ENCODE measurements at regions not wholly inside any gene's neighbourhood (a gene's known extent, or its start where the extent isn't known, plus 50 kb on each side); places are given as distances from the start of the nearest gene placed in this dataset.

- TF ChIP-seq TCF7L2 (IDR thresholded peaks at IDR 0.05; ENCODE audit: low read depth, low read length): no peak
- TF ChIP-seq POLR2AphosphoS5 (IDR thresholded peaks at IDR 0.05; ENCODE audit: low read depth, low read length): no peak
- TF ChIP-seq CTCF (IDR thresholded peaks at IDR 0.05): no peak
- TF ChIP-seq, protein P1, sequence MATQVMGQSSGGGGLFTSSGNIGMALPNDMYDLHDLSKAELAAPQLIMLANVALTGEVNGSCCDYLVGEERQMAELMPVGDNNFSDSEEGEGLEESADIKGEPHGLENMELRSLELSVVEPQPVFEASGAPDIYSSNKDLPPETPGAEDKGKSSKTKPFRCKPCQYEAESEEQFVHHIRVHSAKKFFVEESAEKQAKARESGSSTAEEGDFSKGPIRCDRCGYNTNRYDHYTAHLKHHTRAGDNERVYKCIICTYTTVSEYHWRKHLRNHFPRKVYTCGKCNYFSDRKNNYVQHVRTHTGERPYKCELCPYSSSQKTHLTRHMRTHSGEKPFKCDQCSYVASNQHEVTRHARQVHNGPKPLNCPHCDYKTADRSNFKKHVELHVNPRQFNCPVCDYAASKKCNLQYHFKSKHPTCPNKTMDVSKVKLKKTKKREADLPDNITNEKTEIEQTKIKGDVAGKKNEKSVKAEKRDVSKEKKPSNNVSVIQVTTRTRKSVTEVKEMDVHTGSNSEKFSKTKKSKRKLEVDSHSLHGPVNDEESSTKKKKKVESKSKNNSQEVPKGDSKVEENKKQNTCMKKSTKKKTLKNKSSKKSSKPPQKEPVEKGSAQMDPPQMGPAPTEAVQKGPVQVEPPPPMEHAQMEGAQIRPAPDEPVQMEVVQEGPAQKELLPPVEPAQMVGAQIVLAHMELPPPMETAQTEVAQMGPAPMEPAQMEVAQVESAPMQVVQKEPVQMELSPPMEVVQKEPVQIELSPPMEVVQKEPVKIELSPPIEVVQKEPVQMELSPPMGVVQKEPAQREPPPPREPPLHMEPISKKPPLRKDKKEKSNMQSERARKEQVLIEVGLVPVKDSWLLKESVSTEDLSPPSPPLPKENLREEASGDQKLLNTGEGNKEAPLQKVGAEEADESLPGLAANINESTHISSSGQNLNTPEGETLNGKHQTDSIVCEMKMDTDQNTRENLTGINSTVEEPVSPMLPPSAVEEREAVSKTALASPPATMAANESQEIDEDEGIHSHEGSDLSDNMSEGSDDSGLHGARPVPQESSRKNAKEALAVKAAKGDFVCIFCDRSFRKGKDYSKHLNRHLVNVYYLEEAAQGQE (IDR thresholded peaks at IDR 0.05; ENCODE audit: insufficient read depth in 1 of 2, low read depth in 2 of 2, low read length in 1 of 2): no peak
- no peak for TF ChIP-seq SIN3A (IDR thresholded peaks at IDR 0.05; ENCODE audit: borderline replicate concordance, insufficient read depth, low read depth, low read length)
These were observed 110.5 kb upstream of the ENPP6 start for GRCh38 chr4:184328022-184328736.

All from Panc1 (cell line).